Left lung (tissue), 4 donors: ENCODE measurements at regions not wholly inside any gene's neighbourhood (a gene's known extent, or its start where the extent isn't known, plus 50 kb on each side); places are given as distances from the start of the nearest gene placed in this dataset.

ENCODE experiments used
- ATAC-seq: fragments of 200-7000 bp; cut with Tn5 transposase; one replicate; pipeline ENCODE4 v1.9.1; 2020; ENCODE audit warnings: moderate library complexity
- DNase-seq, 4 donors: peaks; one replicate each; pipeline ENCODE4 v3.0.0-alpha.2; 2013 to 2020
- H3K27ac ChIP-seq, 2 donors: fragments of 200-600 bp; sonication (generic) in 1 of 2; one replicate each; pipeline versions ENCODE4 v1.5.0 to v1.8.0; 2020 to 2021
- H3K27me3 ChIP-seq, 2 donors: fragments of 200-600 bp; sonication (generic) in 1 of 2; one replicate each; pipeline versions ENCODE4 v1.5.0 to v1.8.0; 2020 to 2021
- H3K36me3 ChIP-seq, 2 donors: fragments of 200-600 bp; sonication (generic) in 1 of 2; one replicate each; pipeline versions ENCODE4 v1.5.0 to v1.8.0; 2020 to 2021
- H3K4me1 ChIP-seq, 2 donors: fragments of 200-600 bp; one replicate each; pipeline ENCODE4 v1.8.0; 2021
- H3K4me3 ChIP-seq, 2 donors: fragments of 200-600 bp; sonication (generic) in 1 of 2; one replicate each; pipeline versions ENCODE4 v1.5.0 to v1.8.0; 2020 to 2021; ENCODE audit warnings: mild to moderate bottlenecking in 1 of 2
- H3K9me3 ChIP-seq, 2 donors: fragments of 200-600 bp; sonication (generic) in 1 of 2; one replicate each; pipeline versions ENCODE4 v1.5.0 to v1.8.0; 2020 to 2021
- CTCF ChIP-seq, 2 donors: fragments of 200-600 bp; sonication (generic) in 1 of 2; IDR thresholded peaks; one replicate each; pipeline versions ENCODE4 v1.5.0 to v1.8.0; 2021; ENCODE audit warnings: antibody characterized with exemption in 2 of 2
- intact Hi-C, 2 donors: fragments of 100-400 bp; cut with DNase I; formaldehyde crosslinking; loops; one replicate each; pipeline versions ENCODE4 v1.11.2 to v1.14.2; 2022
- donor health status: DM: no; HTN: yes; CAD: no.
- donor health status: DM: no; HTN: no; CAD: no.

GRCh38 chr13:42728507-42729180 lies 52.7 kb upstream of the FAM216B start:
- Histone ChIP-seq H3K9me3 (peaks cover 0 to 3% of the 10 kb centered on the region in 2 donors), H3K4me3 (no peak overlapping the region), H3K27me3 (no peaks in the 10 kb centered on the region), H3K36me3 (no peaks in the 10 kb centered on the region), H3K4me1 (no peaks in the 10 kb centered on the region), H3K27ac (no peak overlapping the region)
- intact Hi-C loops = no loop called here
- no peak for DNase-seq
- TF ChIP-seq CTCF (IDR thresholded peaks at IDR 0.05) = no peak
- no peak for ATAC-seq

- no peak overlapping the region for H3K27ac ChIP-seq
- H3K36me3 ChIP-seq = no peaks in the 10 kb centered on the region
- H3K4me1 ChIP-seq = no peaks in the 10 kb centered on the region
- no peak overlapping the region for H3K4me3 ChIP-seq
- intact Hi-C loops = no loop called here
- no peaks in the 10 kb centered on the region for H3K27me3 ChIP-seq
- H3K9me3 ChIP-seq = peaks cover 0 to 3% of the 10 kb centered on the region in 2 donors
- no peak for DNase-seq
- no peak for TF ChIP-seq CTCF (IDR thresholded peaks at IDR 0.05)
- no peak for ATAC-seq
Measured at GRCh38 chr13:42729857-42730402, 51.5 kb upstream of the FAM216B start.
